Choroid plexus epithelial cell (primary cell): ENCODE measurements at regions not wholly inside any gene's neighbourhood (a gene's known extent, or its start where the extent isn't known, plus 50 kb on each side); places are given as distances from the start of the nearest gene placed in this dataset.

ENCODE experiments used
- DNase-seq: peaks from one replicate; pipeline ENCODE4 v3.0.0-alpha.2; 2010; ENCODE audit warnings: low read depth
- H3K4me3 ChIP-seq: 2 replicates; pipeline ENCODE4 v1.5.1; 2011; ENCODE audit warnings: low read depth, mild to moderate bottlenecking, control low read depth, low read length, moderate library complexity
- CTCF ChIP-seq: conservative IDR thresholded peaks from 2 replicates; pipeline ENCODE4 v1.5.1; 2011; ENCODE audit warnings: low read depth, mild to moderate bottlenecking, control low read depth, inconsistent platforms, low read length, moderate library complexity

DNA sequence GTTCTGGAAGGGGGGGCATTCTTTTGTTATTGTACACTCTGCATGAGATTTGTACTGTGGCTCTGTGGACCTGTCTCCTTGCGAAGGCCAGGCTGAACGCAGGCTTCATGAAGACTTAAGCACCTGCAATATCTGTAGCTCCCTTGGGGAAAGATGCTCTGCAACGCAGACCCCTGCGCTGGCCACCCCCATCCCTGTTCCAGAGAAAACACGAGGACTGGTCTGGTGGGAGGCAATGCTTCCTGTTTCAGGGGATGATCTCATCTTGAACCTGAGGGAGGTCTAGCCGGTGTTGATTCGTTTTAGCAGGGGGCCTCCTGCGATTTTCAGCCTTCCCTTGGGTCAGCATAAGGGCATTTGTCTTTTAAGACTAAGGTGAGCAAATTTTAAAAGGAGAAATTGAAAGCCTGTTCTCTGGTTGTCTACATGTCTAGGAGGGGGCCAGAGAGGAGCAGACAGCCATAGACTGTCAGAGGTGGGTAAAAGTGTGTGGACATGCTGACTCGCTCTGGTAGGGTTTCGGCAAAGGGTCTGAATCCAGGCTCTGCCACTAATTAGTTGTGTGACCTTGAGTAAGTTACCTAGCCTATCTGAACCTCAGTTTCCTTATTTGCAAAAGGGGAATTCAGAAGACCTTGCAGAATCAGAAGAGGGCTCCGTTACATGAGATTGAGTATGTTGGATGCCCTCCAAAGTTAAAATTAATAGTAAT is 80.9 kb upstream of the RASGRF1 start:
- H3K4me3 ChIP-seq = no peak overlapping the region
- no peak for TF ChIP-seq CTCF
- DNase-seq = no peak

DNA sequence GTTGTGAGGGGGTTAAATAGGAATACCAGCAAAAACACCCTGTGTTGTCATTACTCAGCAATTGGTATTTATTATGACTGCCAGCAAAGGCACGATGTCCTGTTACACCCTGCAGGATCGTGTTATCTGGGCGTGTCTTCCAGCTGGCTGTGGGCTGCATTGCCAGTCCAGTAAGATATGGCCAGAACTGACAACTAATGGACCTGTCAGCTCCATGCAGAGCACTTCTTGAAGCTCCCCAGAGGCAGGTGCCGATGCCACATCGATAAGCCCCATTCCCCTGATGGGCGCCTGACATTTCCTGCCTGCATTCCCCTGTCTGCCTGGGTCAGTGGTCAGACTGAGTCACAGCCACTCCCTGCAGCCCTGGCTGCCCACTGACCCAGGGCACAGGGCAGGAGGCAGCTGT is 79.7 kb upstream of the RASGRF1 start:
- no peak for TF ChIP-seq CTCF
- DNase-seq = peak; percentile 28
- H3K4me3 ChIP-seq = no peak overlapping the region

DNA sequence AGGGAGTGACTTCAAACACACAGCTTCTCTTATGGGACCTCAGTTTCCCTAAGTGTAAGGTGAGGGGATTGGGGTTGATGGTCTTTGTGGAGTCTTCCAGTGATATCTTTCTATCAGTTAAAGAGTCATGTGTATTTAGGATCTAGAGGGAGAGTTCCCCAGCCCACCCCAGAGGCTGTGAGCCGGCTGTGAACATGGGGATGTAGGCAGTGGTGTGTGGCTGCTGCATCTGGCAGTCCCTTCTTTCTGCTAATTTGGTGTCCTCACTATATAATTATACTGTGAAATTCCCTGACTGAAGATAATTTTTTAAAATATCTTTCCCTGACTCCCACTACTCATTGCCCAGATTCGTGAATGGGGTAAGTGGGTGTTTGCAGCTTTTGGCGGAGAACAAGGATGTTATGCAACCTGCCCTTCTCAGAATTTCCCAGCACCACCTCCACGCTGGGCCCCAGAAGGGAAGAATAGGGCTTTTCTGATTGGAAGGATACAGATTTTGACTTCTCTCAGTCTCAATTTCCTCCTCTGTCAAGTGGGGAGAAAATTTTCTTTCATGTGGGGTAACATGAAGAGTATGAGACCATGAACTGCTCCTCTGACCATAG is 79.0 kb upstream of the RASGRF1 start:
- H3K4me3 ChIP-seq = no peak overlapping the region
- no peak for TF ChIP-seq CTCF
- DNase-seq = no peak

DNA sequence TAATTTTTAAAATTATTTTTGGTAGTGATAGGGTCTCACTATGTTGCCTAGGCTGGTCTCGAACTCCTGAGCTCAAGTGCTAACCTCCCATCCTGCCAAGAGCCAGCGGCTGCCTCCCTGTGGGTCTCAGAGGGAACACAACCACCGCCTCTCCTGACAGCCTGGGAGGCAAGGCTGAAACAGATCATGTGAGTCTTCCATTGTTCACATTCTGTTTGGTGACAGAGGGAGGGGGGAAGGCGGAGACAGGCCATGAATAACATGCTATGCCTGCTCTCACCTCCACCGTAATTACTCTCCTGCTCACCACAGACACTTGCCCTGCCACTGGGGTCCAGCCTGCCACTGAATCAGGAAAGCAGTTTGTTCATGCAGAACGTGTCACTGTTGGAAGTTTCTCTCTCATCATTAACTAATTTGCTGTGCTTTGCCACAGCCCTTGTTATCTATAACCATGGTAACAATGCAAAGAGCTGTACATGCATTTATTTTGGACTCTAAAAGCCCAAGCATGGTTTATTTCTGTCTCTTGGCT is 78.4 kb upstream of the RASGRF1 start:
- peak; percentile 28 for TF ChIP-seq CTCF
- DNase-seq = peak; percentile 31
- H3K4me3 ChIP-seq = no peak overlapping the region

DNA sequence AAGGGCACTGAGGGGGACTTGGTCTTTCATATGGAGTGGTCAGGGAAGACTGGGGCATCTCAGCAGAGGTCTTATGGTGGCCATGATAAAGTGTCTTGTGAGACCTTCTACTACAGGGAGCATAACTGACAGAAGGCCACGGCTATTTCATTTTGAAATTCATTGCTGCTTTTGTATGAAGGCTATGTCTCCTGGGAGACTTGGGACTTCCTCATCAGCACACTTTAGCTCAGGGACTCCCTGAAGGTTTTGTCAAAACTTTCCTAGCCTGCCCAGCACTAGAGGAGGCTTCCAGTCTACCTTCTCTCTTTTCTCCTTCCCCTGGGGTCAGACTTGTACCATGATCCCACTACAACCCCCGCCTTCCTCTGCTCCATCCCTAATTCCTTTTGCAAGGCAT is 77.2 kb upstream of the RASGRF1 start:
- TF ChIP-seq CTCF = no peak
- no peak overlapping the region for H3K4me3 ChIP-seq
- DNase-seq = no peak

- H3K4me3 ChIP-seq = no peak overlapping the region
- TF ChIP-seq CTCF = no peak
- DNase-seq = no peak
Measured at GRCh38 chr15:79166311-79166955, 75.9 kb upstream of the RASGRF1 start.
